Mucosa of rectum (tissue), 2 donors: ENCODE measurements at regions not wholly inside any gene's neighbourhood (a gene's known extent, or its start where the extent isn't known, plus 50 kb on each side); places are given as distances from the start of the nearest gene placed in this dataset.

ENCODE experiments used
- H3K27ac ChIP-seq, 2 donors: one replicate each; pipeline ENCODE4 v1.7.0; 2013; ENCODE audit warnings: inconsistent platforms in 2 of 2, low read depth in 2 of 2, low read length in 2 of 2
- H3K27me3 ChIP-seq, 2 donors: one replicate each; pipeline ENCODE4 v1.7.0; 2013; ENCODE audit warnings: low read length in 2 of 2; ENCODE audit not compliant: control insufficient read depth in 2 of 2, insufficient read depth in 2 of 2
- H3K36me3 ChIP-seq, 2 donors: one replicate each; pipeline ENCODE4 v1.7.0; 2013; ENCODE audit warnings: low read length in 2 of 2; ENCODE audit not compliant: control insufficient read depth in 2 of 2, insufficient read depth in 2 of 2
- H3K4me1 ChIP-seq, 2 donors: one replicate each; pipeline ENCODE4 v1.7.0; 2013; ENCODE audit warnings: low read length in 2 of 2, mild to moderate bottlenecking in 1 of 2; ENCODE audit not compliant: control insufficient read depth in 2 of 2, insufficient read depth in 2 of 2
- H3K4me3 ChIP-seq, 2 donors: one replicate each; pipeline ENCODE4 v1.7.0; 2013; ENCODE audit warnings: low read length in 2 of 2
- H3K9ac ChIP-seq, 2 donors: one replicate each; pipeline ENCODE4 v1.7.0; 2013; ENCODE audit warnings: low read length in 2 of 2, low read depth in 1 of 2, mild to moderate bottlenecking in 1 of 2
- H3K9me3 ChIP-seq, 2 donors: one replicate each; pipeline ENCODE4 v1.7.0; 2013; ENCODE audit warnings: low read length in 2 of 2; ENCODE audit not compliant: control insufficient read depth in 2 of 2
- donor health status: healthy.
- donor health status: Normal muscosa, but diverticular disease.

DNA sequence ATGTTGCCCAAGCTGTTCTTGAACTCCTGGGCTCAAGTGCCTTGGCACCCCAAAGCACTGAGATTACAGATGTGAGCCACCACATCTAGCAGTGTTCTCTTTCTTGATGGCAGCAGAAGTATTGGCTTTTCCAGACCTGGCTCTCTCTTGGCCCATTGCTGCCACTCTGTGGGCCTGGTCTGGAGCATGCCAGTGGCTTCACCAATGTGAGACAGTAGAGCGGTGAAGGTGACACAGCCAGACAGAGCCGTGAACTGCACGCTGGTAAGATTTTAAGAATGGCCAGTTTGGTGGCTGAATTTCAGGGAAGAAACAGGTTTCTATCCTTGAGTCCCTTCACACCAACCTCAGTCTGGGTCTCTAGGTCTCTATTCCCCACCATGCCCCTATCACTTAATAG is 552.7 kb upstream of the NRP1 start:
- no peaks in the 10 kb centered on the region for H3K27me3 ChIP-seq

DNA sequence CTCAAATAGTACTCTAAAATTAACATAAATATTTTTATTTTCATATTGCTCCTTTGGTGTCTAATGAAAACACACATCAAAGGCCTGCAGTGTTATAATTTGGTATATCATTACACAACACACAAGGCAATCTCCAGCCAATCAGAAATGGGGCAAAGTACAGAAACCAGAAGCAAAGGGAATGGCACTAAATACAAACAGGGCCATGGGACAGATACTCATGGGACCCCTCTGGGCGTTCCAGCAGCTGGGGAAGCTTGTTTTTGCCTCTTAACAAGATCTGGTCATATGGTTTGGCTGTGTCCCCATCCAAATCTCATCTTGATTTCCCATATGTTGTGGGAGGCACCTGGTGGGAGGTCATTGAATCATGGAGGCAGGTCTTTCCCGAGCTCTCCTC is 551.8 kb upstream of the NRP1 start:
- Histone ChIP-seq H3K4me1 (no peaks in the 10 kb centered on the region), H3K9me3 (no peaks in the 10 kb centered on the region), H3K36me3 (no peaks in the 10 kb centered on the region)

More for the DNA sequence above, 552.7 kb upstream of the NRP1 start:
- H3K9me3 ChIP-seq = no peaks in the 10 kb centered on the region
- H3K27ac ChIP-seq = no peak overlapping the region
- H3K4me1 ChIP-seq = no peaks in the 10 kb centered on the region
- H3K36me3 ChIP-seq = no peaks in the 10 kb centered on the region
- no peak overlapping the region for H3K9ac ChIP-seq
- no peak overlapping the region for H3K4me3 ChIP-seq

GRCh38 chr10:33884604-33885003 is 550.1 kb upstream of the NRP1 start:
- Histone ChIP-seq H3K36me3 (no peaks in the 10 kb centered on the region), H3K4me3 (no peak overlapping the region), H3K27me3 (no peaks in the 10 kb centered on the region), H3K9ac (no peak overlapping the region), H3K4me1 (no peaks in the 10 kb centered on the region), H3K27ac (no peak overlapping the region), H3K9me3 (no peaks in the 10 kb centered on the region)

More for the DNA sequence above, 551.8 kb upstream of the NRP1 start:
- Histone ChIP-seq H3K27ac (no peak overlapping the region), H3K9ac (no peak overlapping the region), H3K27me3 (no peaks in the 10 kb centered on the region), H3K4me3 (no peak overlapping the region)

DNA sequence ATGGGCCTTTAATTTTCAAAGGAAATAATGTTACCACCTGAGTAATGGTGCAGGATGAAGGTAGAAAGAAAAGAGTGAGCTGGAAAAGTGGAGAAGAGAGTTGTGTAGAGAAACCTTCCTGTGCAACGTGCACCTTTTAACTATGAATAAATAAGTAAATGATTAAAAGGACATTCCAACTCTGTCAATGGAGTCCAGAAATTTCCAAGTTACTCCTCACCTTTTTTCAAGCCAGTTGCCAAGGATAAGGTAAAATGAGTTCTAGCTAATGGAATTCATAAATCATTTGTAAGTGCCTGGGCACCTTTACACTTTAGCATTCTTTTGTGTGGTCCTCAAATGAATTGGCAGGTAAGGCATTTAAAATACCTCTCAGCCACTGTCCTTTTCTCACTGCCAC is 549.4 kb upstream of the NRP1 start:
- Histone ChIP-seq H3K9ac (no peak overlapping the region), H3K27me3 (no peaks in the 10 kb centered on the region), H3K9me3 (no peaks in the 10 kb centered on the region), H3K36me3 (no peaks in the 10 kb centered on the region), H3K27ac (no peak overlapping the region), H3K4me3 (no peak overlapping the region), H3K4me1 (no peaks in the 10 kb centered on the region)

GRCh38 chr10:33882996-33883395 is 548.5 kb upstream of the NRP1 start:
- H3K9me3 ChIP-seq = no peaks in the 10 kb centered on the region
- no peaks in the 10 kb centered on the region for H3K36me3 ChIP-seq
- no peak overlapping the region for H3K9ac ChIP-seq
- H3K27me3 ChIP-seq = no peaks in the 10 kb centered on the region
- no peak overlapping the region for H3K27ac ChIP-seq
- no peak overlapping the region for H3K4me3 ChIP-seq
- no peaks in the 10 kb centered on the region for H3K4me1 ChIP-seq

DNA sequence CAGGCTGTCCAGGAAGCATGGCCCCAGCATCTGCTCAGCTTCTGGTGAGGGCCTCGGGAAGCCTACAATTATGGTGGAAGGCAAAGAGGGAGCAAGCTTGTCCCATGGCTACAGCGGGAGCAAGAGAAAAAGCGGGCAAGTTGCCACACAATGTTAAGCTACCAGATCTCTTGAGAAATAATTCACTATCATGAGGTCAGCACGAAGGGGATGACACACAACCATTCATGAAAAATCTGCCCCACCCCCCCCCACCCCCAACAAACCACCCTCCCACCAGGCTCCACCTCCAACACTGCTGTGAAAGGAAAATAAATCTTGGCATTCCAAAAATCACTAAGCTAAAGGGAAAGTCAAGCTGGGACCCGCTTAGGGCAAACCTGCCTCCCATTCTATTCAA is 545.8 kb upstream of the NRP1 start:
- Histone ChIP-seq H3K27ac (no peak overlapping the region), H3K9ac (no peak overlapping the region), H3K4me1 (peaks cover 2 to 7% of the 10 kb centered on the region in 2 donors), H3K9me3 (no peaks in the 10 kb centered on the region), H3K4me3 (no peak overlapping the region), H3K27me3 (no peaks in the 10 kb centered on the region), H3K36me3 (no peaks in the 10 kb centered on the region)

DNA sequence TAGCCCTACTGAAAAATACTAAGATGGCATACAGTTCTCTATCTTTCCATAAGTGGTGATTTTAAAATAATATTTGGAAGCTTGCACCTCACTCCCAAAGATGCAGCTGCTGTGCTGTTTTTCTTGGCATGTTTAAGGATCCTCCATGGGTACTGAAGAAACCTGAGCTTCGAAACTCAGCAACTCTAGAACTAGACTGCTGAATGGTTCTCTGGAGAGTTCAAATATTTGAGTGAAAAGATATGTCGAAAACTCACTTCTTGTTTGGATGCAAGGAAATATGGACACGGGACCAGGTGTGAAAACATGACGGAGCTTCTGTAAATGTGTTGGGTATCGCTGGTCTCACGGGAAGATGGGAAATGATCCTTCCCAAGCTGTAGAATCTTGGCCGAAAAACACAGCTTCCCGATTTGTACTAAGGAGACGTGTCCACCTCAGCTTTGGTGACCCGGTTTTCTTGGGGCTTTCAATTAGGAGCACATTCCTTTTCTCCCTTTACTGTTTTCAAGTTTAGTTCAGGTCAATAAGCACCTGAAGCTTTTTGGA is 543.8 kb upstream of the NRP1 start:
- H3K36me3 ChIP-seq = no peaks in the 10 kb centered on the region
- H3K9me3 ChIP-seq = no peaks in the 10 kb centered on the region
- H3K4me3 ChIP-seq = no peak overlapping the region
- H3K9ac ChIP-seq = no peak overlapping the region
- peaks cover 2 to 7% of the 10 kb centered on the region in 2 donors for H3K4me1 ChIP-seq
- H3K27ac ChIP-seq = no peak overlapping the region
- H3K27me3 ChIP-seq = no peaks in the 10 kb centered on the region

DNA sequence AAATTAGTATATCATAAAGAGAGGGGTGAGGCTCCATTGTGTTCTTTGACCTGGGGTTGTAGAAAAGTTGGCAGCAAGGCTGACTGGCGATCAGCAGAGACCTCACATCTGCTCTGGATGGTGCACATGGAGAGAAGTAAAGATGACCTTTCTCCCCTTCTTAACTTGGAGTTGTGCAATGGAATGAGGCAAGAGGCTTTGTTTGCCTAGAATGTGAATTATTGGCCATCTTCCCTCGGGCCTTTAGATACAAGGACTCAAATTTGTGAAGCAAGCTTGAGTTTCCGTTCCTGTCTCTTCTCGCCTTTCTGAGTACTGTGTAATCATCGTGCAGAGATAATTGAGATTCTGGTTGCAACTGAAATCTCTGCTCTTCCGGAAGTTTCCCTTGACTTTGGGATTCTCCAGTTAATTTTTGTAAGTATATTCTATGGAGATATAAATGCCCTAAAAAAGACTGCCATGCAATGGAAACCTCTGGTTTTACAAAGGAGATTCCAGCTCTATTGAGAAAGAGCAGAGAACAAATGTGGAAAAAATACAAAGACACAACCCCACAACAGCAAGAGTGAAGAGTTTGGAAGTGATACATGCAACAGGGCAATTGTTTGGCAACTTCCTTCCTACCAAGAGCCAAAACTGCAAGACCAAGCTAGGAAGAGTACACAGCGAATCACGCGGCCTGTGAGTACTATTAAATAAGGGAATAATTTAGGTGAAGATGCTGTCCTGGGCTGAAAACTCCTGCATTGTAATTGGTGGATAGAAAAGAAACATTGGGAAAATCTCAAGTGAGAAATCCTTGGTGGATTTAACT is 542.3 kb upstream of the NRP1 start:
- H3K4me1 ChIP-seq = peaks cover 2 to 7% of the 10 kb centered on the region in 2 donors
- no peak overlapping the region for H3K4me3 ChIP-seq
- no peaks in the 10 kb centered on the region for H3K27me3 ChIP-seq
- H3K36me3 ChIP-seq = no peaks in the 10 kb centered on the region
- no peak overlapping the region for H3K27ac ChIP-seq
- no peaks in the 10 kb centered on the region for H3K9me3 ChIP-seq
- H3K9ac ChIP-seq = no peak overlapping the region

- Histone ChIP-seq H3K27me3 (no peaks in the 10 kb centered on the region), H3K36me3 (no peaks in the 10 kb centered on the region), H3K9ac (no peak overlapping the region), H3K4me3 (no peak overlapping the region), H3K4me1 (peaks cover 2 to 7% of the 10 kb centered on the region in 2 donors), H3K27ac (peak overlapping the region in 1 of 2 donors; percentile 35), H3K9me3 (no peaks in the 10 kb centered on the region)
Measured at GRCh38 chr10:33875924-33876583, 541.6 kb upstream of the NRP1 start.
